ENCODE measurements at regions not wholly inside any gene's neighbourhood (a gene's known extent, or its start where the extent isn't known, plus 50 kb on each side); places are given as distances from the start of the nearest gene placed in this dataset.

DNA sequence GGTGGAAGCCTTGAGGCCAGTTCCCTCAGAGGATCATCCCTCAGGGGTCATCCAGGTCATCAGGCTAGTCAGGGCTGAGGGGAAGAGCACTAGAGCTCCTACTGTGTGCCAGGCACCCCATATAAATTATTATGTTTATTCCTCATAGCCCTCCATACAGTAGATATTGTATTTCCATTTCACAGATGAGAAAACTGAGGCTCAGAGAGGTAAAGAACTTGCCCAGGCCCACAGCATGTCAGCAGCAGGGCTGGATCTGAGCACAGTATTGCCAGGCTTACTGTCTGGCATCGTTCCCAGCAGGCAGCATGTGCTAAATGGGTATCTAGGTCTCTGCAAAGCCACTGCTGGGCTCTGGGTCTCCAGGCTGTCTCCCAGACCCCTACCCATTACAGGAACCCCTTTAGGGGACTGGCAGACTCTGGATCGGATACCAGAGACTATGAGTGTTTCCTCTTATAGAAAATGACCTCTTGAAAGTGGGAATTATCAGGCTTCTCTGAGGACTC lies 153.3 kb downstream of the PTPRU start:
- TF ChIP-seq GATA4 (IDR thresholded peaks at IDR 0.05; ENCODE audit: borderline replicate concordance, low read depth) (no peak), ZNF20 (CRISPR knock-in tag; IDR thresholded peaks at IDR 0.05) (no peak)
